Glutamatergic neuron (in vitro differentiated cells): ENCODE measurements at regions not wholly inside any gene's neighbourhood (a gene's known extent, or its start where the extent isn't known, plus 50 kb on each side); places are given as distances from the start of the nearest gene placed in this dataset.

Source experiments
- DNase-seq: peaks from one replicate; pipeline ENCODE4 v3.0.0; 2022
- H3K27ac Mint-ChIP-seq: one replicate; pipeline ENCODE4 v1.8.0; 2020; ENCODE audit warnings: mild to moderate bottlenecking, mixed read lengths, inconsistent platforms; ENCODE audit not compliant: unreplicated experiment
- H3K27me3 Mint-ChIP-seq: one replicate; pipeline ENCODE4 v1.8.0; 2020; ENCODE audit warnings: mild to moderate bottlenecking, moderate library complexity, mixed read lengths, inconsistent platforms; ENCODE audit not compliant: unreplicated experiment
- H3K36me3 Mint-ChIP-seq: one replicate; pipeline ENCODE4 v1.8.0; 2020; ENCODE audit warnings: mild to moderate bottlenecking, mixed read lengths, inconsistent platforms; ENCODE audit not compliant: unreplicated experiment
- H3K4me1 Mint-ChIP-seq: one replicate; pipeline ENCODE4 v1.8.0; 2020; ENCODE audit warnings: mild to moderate bottlenecking, low read depth, mixed read lengths, inconsistent platforms; ENCODE audit not compliant: unreplicated experiment
- H3K4me3 Mint-ChIP-seq: one replicate; pipeline ENCODE4 v1.8.0; 2020; ENCODE audit warnings: mild to moderate bottlenecking, mixed read lengths, inconsistent platforms; ENCODE audit not compliant: unreplicated experiment
- H3K9me3 Mint-ChIP-seq: one replicate; pipeline ENCODE4 v1.8.0; 2020; ENCODE audit warnings: mild to moderate bottlenecking, moderate library complexity, mixed read lengths, inconsistent platforms; ENCODE audit not compliant: unreplicated experiment
- TF ChIP-seq, protein P1 (sequence below): fragments of 200-600 bp; sonication (generic); IDR thresholded peaks from one replicate; pipeline ENCODE4 v1.5.0; 2021; ENCODE audit not compliant: partially characterized antibody, unreplicated experiment

DNA sequence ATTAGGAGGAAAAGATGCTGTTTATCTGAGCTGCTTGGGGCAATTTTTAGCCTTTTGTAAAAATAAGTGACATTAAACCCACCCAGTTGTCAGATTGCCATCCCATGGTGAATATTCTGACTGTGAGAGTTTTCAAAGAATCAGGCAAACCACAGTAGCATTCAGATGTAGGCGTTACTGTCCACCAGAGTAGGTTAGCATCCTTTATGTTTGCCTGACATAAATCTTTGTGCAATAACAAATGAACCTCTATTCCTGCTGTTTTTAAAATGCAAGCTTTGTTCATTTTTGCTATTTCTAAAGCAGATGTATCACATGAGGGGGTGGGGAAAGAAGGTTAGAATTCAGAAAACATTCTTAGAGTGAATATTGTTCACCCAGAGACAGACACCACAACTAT, 427.8 kb downstream of the CDH9 start:
- no peaks in the 10 kb centered on the region for H3K4me1 Mint-ChIP-seq
- H3K4me3 Mint-ChIP-seq, result no peak overlapping the region
- no peaks in the 10 kb centered on the region for H3K9me3 Mint-ChIP-seq
- H3K36me3 Mint-ChIP-seq, result no peaks in the 10 kb centered on the region
- TF ChIP-seq, protein P1, sequence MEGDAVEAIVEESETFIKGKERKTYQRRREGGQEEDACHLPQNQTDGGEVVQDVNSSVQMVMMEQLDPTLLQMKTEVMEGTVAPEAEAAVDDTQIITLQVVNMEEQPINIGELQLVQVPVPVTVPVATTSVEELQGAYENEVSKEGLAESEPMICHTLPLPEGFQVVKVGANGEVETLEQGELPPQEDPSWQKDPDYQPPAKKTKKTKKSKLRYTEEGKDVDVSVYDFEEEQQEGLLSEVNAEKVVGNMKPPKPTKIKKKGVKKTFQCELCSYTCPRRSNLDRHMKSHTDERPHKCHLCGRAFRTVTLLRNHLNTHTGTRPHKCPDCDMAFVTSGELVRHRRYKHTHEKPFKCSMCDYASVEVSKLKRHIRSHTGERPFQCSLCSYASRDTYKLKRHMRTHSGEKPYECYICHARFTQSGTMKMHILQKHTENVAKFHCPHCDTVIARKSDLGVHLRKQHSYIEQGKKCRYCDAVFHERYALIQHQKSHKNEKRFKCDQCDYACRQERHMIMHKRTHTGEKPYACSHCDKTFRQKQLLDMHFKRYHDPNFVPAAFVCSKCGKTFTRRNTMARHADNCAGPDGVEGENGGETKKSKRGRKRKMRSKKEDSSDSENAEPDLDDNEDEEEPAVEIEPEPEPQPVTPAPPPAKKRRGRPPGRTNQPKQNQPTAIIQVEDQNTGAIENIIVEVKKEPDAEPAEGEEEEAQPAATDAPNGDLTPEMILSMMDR, result no peak
- H3K27ac Mint-ChIP-seq, result no peak overlapping the region
- DNase-seq, result no peak
- H3K27me3 Mint-ChIP-seq, result no peaks in the 10 kb centered on the region

DNA sequence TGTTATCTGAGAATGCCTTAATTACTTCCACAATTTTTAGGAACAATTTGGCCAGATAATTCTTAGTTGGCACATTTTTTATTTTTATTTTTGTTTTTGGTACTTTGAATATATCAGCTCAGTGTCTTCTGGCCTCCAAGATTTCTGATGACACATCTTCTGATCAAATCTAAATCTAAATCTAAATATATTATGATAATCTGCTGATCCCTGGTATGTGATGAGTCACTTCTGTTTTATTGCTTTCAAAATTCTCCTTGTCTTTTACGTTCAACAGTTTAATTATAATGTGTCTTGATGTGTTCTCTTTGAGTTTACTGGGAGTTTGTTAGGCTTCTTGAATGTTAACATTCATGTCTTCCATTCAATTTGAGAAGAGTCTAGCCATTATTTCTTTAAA, 436.8 kb downstream of the CDH9 start:
- TF ChIP-seq, protein P1, result no peak
- no peaks in the 10 kb centered on the region for H3K9me3 Mint-ChIP-seq
- no peak for DNase-seq
- H3K4me1 Mint-ChIP-seq, result no peaks in the 10 kb centered on the region
- no peaks in the 10 kb centered on the region for H3K27me3 Mint-ChIP-seq
- no peak overlapping the region for H3K4me3 Mint-ChIP-seq
- no peak overlapping the region for H3K27ac Mint-ChIP-seq
- no peaks in the 10 kb centered on the region for H3K36me3 Mint-ChIP-seq

GRCh38 chr5:26582350-26583045, 455.9 kb downstream of the CDH9 start:
- Mint-ChIP-seq H3K9me3 (no peaks in the 10 kb centered on the region), H3K27ac (no peak overlapping the region), H3K4me3 (no peak overlapping the region), H3K36me3 (no peaks in the 10 kb centered on the region), H3K27me3 (no peaks in the 10 kb centered on the region), H3K4me1 (no peaks in the 10 kb centered on the region)
- TF ChIP-seq, protein P1, result no peak
- DNase-seq, result no peak

- no peak overlapping the region for H3K27ac Mint-ChIP-seq
- no peaks in the 10 kb centered on the region for H3K27me3 Mint-ChIP-seq
- no peaks in the 10 kb centered on the region for H3K4me1 Mint-ChIP-seq
- no peaks in the 10 kb centered on the region for H3K9me3 Mint-ChIP-seq
- H3K36me3 Mint-ChIP-seq, result no peaks in the 10 kb centered on the region
- no peak overlapping the region for H3K4me3 Mint-ChIP-seq
- TF ChIP-seq, protein P1, result no peak
- DNase-seq, result no peak
These were observed 458.7 kb downstream of the CDH9 start for GRCh38 chr5:26579712-26580111.

GRCh38 chr5:26578002-26578401, 460.4 kb downstream of the CDH9 start:
- no peaks in the 10 kb centered on the region for H3K36me3 Mint-ChIP-seq
- TF ChIP-seq, protein P1, result no peak
- H3K27me3 Mint-ChIP-seq, result no peaks in the 10 kb centered on the region

More at GRCh38 chr5:26578002-26578401, 460.4 kb downstream of the CDH9 start:
- no peak for DNase-seq
- Mint-ChIP-seq H3K4me1 (no peaks in the 10 kb centered on the region), H3K27ac (no peak overlapping the region), H3K9me3 (no peaks in the 10 kb centered on the region), H3K4me3 (no peak overlapping the region)
